ENCODE measurements at regions not wholly inside any gene's neighbourhood (a gene's known extent, or its start where the extent isn't known, plus 50 kb on each side); places are given as distances from the start of the nearest gene placed in this dataset.

- ATAC-seq (ENCODE audit: insufficient number of reproducible peaks, low FRiP score, low read depth) (no peak), DNase-seq (ENCODE audit: low spot score) (no peak)
- H3K9me3 ChIP-seq: no peaks in the 10 kb centered on the region
- no peak overlapping the region for H3K4me3 ChIP-seq
- no peak overlapping the region for H3K27ac ChIP-seq
- no peaks in the 10 kb centered on the region for H3K27me3 ChIP-seq (replicated peaks; ENCODE audit: insufficient read depth)
- no peak for TF ChIP-seq CTCF (IDR thresholded peaks at IDR 0.05)
- H3K36me3 ChIP-seq: no peaks in the 10 kb centered on the region
- no peaks in the 10 kb centered on the region for H3K4me1 ChIP-seq (ENCODE audit: control insufficient read depth in 1 of 2, low read depth in 2 of 2)
Measured at GRCh38 chr6:125509477-125509876, 207.7 kb upstream of the HDDC2 start.

- Histone ChIP-seq H3K27me3 (replicated peaks; ENCODE audit: insufficient read depth) (no peaks in the 10 kb centered on the region), H3K27ac (no peak overlapping the region), H3K4me3 (no peak overlapping the region), H3K9me3 (no peaks in the 10 kb centered on the region), H3K4me1 (ENCODE audit: control insufficient read depth in 1 of 2, low read depth in 2 of 2) (no peaks in the 10 kb centered on the region), H3K36me3 (no peaks in the 10 kb centered on the region)
- TF ChIP-seq CTCF (IDR thresholded peaks at IDR 0.05): no peak
- DNase-seq (ENCODE audit: low spot score): no peak
- ATAC-seq (ENCODE audit: insufficient number of reproducible peaks, low FRiP score, low read depth): no peak
Measured at GRCh38 chr6:125510405-125510804, 208.6 kb upstream of the HDDC2 start.

GRCh38 chr6:125511809-125512396 is 210.1 kb upstream of the HDDC2 start:
- no peak for ATAC-seq (ENCODE audit: insufficient number of reproducible peaks, low FRiP score, low read depth)
- no peak for DNase-seq (ENCODE audit: low spot score)
- Histone ChIP-seq H3K27me3 (replicated peaks; ENCODE audit: insufficient read depth) (no peaks in the 10 kb centered on the region), H3K4me3 (no peak overlapping the region), H3K4me1 (ENCODE audit: control insufficient read depth in 1 of 2, low read depth in 2 of 2) (no peaks in the 10 kb centered on the region), H3K9me3 (no peaks in the 10 kb centered on the region), H3K36me3 (no peaks in the 10 kb centered on the region), H3K27ac (no peak overlapping the region)
- TF ChIP-seq CTCF (IDR thresholded peaks at IDR 0.05): no peak

GRCh38 chr6:125512621-125513020 is 210.9 kb upstream of the HDDC2 start:
- Histone ChIP-seq H3K9me3 (no peaks in the 10 kb centered on the region), H3K4me3 (no peak overlapping the region), H3K4me1 (ENCODE audit: control insufficient read depth in 1 of 2, low read depth in 2 of 2) (no peaks in the 10 kb centered on the region), H3K27me3 (replicated peaks; ENCODE audit: insufficient read depth) (no peaks in the 10 kb centered on the region), H3K36me3 (no peaks in the 10 kb centered on the region), H3K27ac (no peak overlapping the region)
- no peak for DNase-seq (ENCODE audit: low spot score)
- no peak for ATAC-seq (ENCODE audit: insufficient number of reproducible peaks, low FRiP score, low read depth)
- TF ChIP-seq CTCF (IDR thresholded peaks at IDR 0.05): no peak

GRCh38 chr6:125513978-125514377 is 212.2 kb upstream of the HDDC2 start:
- no peak for TF ChIP-seq CTCF (IDR thresholded peaks at IDR 0.05)
- no peaks in the 10 kb centered on the region for H3K36me3 ChIP-seq
- H3K27ac ChIP-seq: no peak overlapping the region
- no peaks in the 10 kb centered on the region for H3K27me3 ChIP-seq (replicated peaks; ENCODE audit: insufficient read depth)
- no peak overlapping the region for H3K4me3 ChIP-seq
- ATAC-seq (ENCODE audit: insufficient number of reproducible peaks, low FRiP score, low read depth): no peak
- H3K4me1 ChIP-seq (ENCODE audit: control insufficient read depth in 1 of 2, low read depth in 2 of 2): no peaks in the 10 kb centered on the region
- no peak for DNase-seq (ENCODE audit: low spot score)
- H3K9me3 ChIP-seq: no peaks in the 10 kb centered on the region

Data from thoracic aorta (tissue), 2 donors.